A549 (cell line): ENCODE measurements at regions not wholly inside any gene's neighbourhood (a gene's known extent, or its start where the extent isn't known, plus 50 kb on each side); places are given as distances from the start of the nearest gene placed in this dataset.
"Not testable (repeated sequence)": the region's sequence is repeated elsewhere in the genome, so short reads cannot be mapped to it uniquely, and the experiment has no call there.

Source experiments
- CTCF ChIP-seq: fragments of >200 bp; sonication (Bioruptor Twin); formaldehyde crosslinking; IDR thresholded peaks from 3 replicates; pipeline ENCODE4 v1.5.1; 2016
- PBX3 ChIP-seq: IDR thresholded peaks from 2 replicates; pipeline ENCODE4 v1.6.1; 2012

- TF ChIP-seq CTCF, PBX3: not testable (repeated sequence)
Observed at GRCh38 chr1:233472796-233473195, 141.1 kb upstream of the KCNK1 start.
